ENCODE measurements at regions not wholly inside any gene's neighbourhood (a gene's known extent, or its start where the extent isn't known, plus 50 kb on each side); places are given as distances from the start of the nearest gene placed in this dataset.

GRCh38 chr1:14320518-14320917 is 278.0 kb upstream of the KAZN start:
- no peaks in the 10 kb centered on the region for H3K4me1 ChIP-seq
- H3K9me3 ChIP-seq (replicated peaks): no peaks in the 10 kb centered on the region
- peaks cover 12% of the 10 kb centered on the region for H3K27me3 ChIP-seq (ENCODE audit: low read depth)
- no peaks in the 10 kb centered on the region for H3K36me3 ChIP-seq
- no peak overlapping the region for H3K27ac ChIP-seq (replicated peaks)
- TF ChIP-seq, protein P1, sequence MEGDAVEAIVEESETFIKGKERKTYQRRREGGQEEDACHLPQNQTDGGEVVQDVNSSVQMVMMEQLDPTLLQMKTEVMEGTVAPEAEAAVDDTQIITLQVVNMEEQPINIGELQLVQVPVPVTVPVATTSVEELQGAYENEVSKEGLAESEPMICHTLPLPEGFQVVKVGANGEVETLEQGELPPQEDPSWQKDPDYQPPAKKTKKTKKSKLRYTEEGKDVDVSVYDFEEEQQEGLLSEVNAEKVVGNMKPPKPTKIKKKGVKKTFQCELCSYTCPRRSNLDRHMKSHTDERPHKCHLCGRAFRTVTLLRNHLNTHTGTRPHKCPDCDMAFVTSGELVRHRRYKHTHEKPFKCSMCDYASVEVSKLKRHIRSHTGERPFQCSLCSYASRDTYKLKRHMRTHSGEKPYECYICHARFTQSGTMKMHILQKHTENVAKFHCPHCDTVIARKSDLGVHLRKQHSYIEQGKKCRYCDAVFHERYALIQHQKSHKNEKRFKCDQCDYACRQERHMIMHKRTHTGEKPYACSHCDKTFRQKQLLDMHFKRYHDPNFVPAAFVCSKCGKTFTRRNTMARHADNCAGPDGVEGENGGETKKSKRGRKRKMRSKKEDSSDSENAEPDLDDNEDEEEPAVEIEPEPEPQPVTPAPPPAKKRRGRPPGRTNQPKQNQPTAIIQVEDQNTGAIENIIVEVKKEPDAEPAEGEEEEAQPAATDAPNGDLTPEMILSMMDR (IDR thresholded peaks at IDR 0.05; ENCODE audit: borderline replicate concordance): no peak
- H3K4me3 ChIP-seq: no peak overlapping the region
- intact Hi-C loops (cut with micrococcal nuclease): no loop called here
- DNase-seq: no peak

- H3K9me3 ChIP-seq (replicated peaks): no peaks in the 10 kb centered on the region
- intact Hi-C loops (cut with micrococcal nuclease): no loop called here
- no peaks in the 10 kb centered on the region for H3K36me3 ChIP-seq
- H3K27me3 ChIP-seq (ENCODE audit: low read depth): peaks cover 17% of the 10 kb centered on the region
- H3K4me1 ChIP-seq: no peaks in the 10 kb centered on the region
- H3K27ac ChIP-seq (replicated peaks): no peak overlapping the region
- TF ChIP-seq, protein P1 (IDR thresholded peaks at IDR 0.05; ENCODE audit: borderline replicate concordance): no peak
- DNase-seq: no peak
- no peak overlapping the region for H3K4me3 ChIP-seq
These were observed 277.5 kb upstream of the KAZN start for GRCh38 chr1:14320986-14321385.

- intact Hi-C loops (cut with micrococcal nuclease): no loop called here
- Histone ChIP-seq H3K4me1 (no peaks in the 10 kb centered on the region), H3K4me3 (no peak overlapping the region), H3K36me3 (no peaks in the 10 kb centered on the region), H3K27ac (replicated peaks) (no peak overlapping the region), H3K9me3 (replicated peaks) (no peaks in the 10 kb centered on the region), H3K27me3 (ENCODE audit: low read depth) (peaks cover 21% of the 10 kb centered on the region)
- TF ChIP-seq, protein P1 (IDR thresholded peaks at IDR 0.05; ENCODE audit: borderline replicate concordance): no peak
- no peak for DNase-seq
These were observed 277.1 kb upstream of the KAZN start for GRCh38 chr1:14321422-14321821.

DNA sequence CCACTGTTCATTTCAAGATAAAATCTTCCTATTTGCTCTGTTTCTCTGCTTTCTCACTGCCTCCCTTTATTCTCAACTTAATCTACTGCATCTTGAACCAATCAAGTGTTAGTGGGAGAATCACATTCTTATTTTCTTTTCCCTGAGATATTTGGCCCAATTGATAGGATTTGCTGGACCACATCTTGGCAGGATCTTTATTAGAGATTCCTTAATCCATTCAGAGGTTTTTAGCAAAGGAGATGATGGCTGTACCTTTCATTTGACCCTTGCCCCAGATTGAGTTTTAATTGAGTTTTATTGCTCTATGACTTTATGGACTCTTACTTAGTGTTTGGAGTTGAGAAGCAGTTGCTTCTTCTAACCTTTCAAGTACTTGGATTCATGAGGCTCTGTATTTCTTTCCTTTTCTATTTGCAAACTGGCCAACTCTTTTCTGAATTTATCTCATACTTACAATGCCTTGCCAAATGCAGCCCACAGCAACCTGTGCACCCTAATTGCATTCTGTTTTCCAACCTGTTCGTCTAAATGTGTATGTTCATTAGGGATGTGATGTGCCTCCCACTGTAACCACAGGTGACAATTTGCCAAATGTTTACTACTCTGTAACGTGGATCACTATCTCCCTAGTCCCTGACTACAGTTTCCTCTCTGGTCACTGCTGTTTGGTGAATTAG is 274.8 kb upstream of the KAZN start:
- Histone ChIP-seq H3K4me3 (no peak overlapping the region), H3K36me3 (no peaks in the 10 kb centered on the region)

GRCh38 chr1:14324248-14324630 is 274.2 kb upstream of the KAZN start:
- Histone ChIP-seq H3K4me3 (no peak overlapping the region), H3K36me3 (no peaks in the 10 kb centered on the region), H3K4me1 (no peaks in the 10 kb centered on the region), H3K27ac (replicated peaks) (no peak overlapping the region), H3K9me3 (replicated peaks) (no peaks in the 10 kb centered on the region), H3K27me3 (ENCODE audit: low read depth) (peaks cover 45% of the 10 kb centered on the region)
- TF ChIP-seq, protein P1 (IDR thresholded peaks at IDR 0.05; ENCODE audit: borderline replicate concordance): no peak
- intact Hi-C loops (cut with micrococcal nuclease): no loop called here
- DNase-seq: no peak

More for the DNA sequence above, 274.8 kb upstream of the KAZN start:
- DNase-seq: no peak
- H3K27ac ChIP-seq (replicated peaks): no peak overlapping the region
- peaks cover 43% of the 10 kb centered on the region for H3K27me3 ChIP-seq (ENCODE audit: low read depth)
- intact Hi-C loops (cut with micrococcal nuclease): no loop called here
- no peaks in the 10 kb centered on the region for H3K9me3 ChIP-seq (replicated peaks)
- H3K4me1 ChIP-seq: no peaks in the 10 kb centered on the region
- TF ChIP-seq, protein P1 (IDR thresholded peaks at IDR 0.05; ENCODE audit: borderline replicate concordance): no peak

Data from left ventricle myocardium inferior (tissue), 1 donor.